ENCODE measurements at regions not wholly inside any gene's neighbourhood (a gene's known extent, or its start where the extent isn't known, plus 50 kb on each side); places are given as distances from the start of the nearest gene placed in this dataset.
"Not testable (repeated sequence)": the region's sequence is repeated elsewhere in the genome, so short reads cannot be mapped to it uniquely, and the experiment has no call there.

- DNase-seq (ENCODE audit: low read depth in 2 of 2): no peak
These were observed 74.7 kb downstream of the BUD13 start for GRCh38 chr11:116698080-116698479.

- DNase-seq (ENCODE audit: low read depth in 2 of 2): no peak
These were observed 75.1 kb downstream of the BUD13 start for GRCh38 chr11:116697639-116698038.

GRCh38 chr11:116697011-116697410 is 75.8 kb downstream of the BUD13 start:
- no peak for DNase-seq (ENCODE audit: low read depth in 2 of 2)

DNA sequence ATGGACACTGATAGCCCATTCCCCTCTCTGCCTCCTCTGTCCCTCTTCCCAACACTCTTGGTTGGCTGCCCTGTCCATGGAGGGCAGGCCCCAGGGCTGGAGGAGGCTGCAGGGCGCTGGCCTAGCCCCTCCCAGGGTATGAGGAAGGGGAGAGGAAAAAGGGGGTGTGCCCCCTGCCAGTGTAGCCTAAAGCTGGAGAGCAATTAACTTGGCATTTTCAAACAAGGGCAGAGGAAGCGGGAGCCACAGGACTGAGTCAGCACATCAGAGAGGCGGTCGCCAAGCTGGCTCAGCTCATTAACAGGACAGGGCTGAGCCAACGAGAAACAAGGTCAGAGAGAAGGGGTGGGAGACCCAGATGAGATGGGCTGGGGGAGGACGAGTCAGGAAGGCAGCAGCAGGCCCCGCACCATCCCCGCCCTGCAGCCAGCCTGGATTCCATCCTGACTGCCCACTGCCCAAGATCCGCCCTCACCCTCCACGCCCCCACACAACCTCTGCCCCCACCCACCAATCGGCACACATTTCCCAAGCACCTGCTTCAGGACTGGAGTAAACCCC is 76.3 kb downstream of the BUD13 start:
- DNase-seq (ENCODE audit: low read depth in 2 of 2): no peak

DNA sequence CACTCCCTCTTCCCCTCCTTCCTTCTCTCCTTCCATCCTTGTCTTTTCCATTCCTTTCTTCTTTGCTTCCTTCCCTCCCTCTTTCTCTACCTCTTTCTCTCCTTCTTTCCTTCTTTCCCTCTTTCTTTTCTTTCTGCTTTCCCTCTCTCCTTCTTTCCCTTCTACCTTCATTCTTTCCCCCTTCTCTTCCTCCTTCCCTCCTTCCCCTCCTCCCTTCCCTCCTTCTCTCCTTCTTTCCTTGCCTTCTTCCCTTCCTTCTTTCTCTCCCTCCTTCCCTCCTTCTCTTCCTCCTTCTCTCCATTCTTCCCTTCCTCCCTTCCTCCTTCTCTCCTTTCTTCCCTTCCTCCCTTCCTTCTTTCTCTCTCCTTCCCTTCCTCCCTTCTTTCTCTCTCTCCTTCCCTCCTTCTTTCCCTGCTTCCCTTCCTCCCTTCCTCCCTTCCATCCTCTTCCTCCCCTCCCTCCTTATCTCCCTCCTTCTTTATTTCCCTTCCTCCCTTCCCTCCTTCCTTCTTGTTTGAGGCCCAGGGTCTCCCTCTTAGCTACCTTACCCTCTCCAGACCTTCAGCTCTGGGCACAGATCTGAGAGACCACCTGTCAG is 77.0 kb downstream of the BUD13 start:
- DNase-seq (ENCODE audit: low read depth in 2 of 2): no peak

- no peak for DNase-seq (ENCODE audit: low read depth in 2 of 2)
These were observed 77.8 kb downstream of the BUD13 start for GRCh38 chr11:116694815-116695590.

- DNase-seq (ENCODE audit: low read depth in 2 of 2): no peak
These were observed 78.5 kb downstream of the BUD13 start for GRCh38 chr11:116694349-116694725.

GRCh38 chr11:116693593-116694348 is 79.0 kb downstream of the BUD13 start:
- no peak for DNase-seq (ENCODE audit: low read depth in 2 of 2)

GRCh38 chr11:116693102-116693570 is 79.7 kb downstream of the BUD13 start:
- no peak for DNase-seq (ENCODE audit: low read depth in 2 of 2)

DNA sequence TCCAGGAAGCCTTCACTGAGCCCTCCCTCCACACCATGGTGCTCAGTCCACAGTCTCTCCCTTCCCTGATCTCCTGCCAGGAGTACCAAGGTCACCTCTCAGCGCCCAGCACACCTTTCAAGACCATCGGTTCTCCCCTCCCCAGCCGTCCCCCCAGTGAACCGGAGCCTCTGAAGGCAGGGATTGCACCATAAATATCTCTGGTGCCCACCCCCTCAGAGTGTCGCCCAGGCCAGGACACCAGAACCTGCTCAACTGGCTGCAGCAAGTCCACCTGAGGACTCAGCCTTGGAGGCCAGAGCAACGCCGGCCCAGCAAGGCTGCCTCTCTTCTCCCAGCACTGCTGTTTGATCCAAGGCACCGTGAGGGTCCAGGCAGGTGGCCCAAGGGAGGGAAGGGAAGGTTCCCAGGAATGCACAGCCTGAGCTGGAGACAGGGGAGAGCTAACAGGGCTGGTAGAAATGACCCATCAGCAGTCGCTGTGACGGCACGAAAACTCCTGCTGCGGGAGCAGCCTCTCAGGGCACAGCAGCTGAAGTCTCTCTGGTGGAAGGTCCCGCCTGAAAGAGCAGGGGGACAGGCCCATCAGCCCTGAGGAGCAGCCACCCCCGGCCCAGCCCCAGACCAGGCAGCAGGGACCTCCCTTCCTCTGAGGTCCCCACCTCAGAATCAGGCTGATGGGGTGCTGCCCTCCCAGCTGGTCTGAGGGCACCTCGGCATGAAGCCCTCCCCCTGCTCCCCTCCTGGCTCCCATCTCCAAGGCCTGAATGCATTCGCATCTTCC is 80.3 kb downstream of the BUD13 start:
- no peak for DNase-seq (ENCODE audit: low read depth in 2 of 2)

DNA sequence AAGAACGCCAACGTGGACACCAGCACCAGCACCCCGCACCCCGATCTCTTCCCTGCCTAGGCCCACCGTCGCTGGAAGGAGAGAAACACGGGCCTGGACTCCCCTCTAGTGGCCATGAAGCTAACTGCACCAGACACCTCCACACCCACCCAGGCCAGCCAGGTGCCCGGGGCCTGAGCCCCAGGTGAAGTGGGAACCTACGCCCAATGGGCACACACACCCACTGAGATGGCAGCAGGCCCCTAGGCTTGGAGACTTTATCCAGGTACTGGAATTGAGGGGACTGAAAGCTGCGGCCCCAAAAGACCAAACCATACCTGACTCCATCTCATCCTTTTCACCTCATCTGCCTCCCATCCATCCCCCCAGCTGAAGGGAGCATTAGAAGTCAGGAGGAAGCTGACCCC is 81.0 kb downstream of the BUD13 start:
- DNase-seq (ENCODE audit: low read depth in 2 of 2): peak; percentile 42 to 49

- no peak for DNase-seq (ENCODE audit: low read depth in 2 of 2)
These were observed 82.2 kb downstream of the BUD13 start for GRCh38 chr11:116690611-116691010.

DNA sequence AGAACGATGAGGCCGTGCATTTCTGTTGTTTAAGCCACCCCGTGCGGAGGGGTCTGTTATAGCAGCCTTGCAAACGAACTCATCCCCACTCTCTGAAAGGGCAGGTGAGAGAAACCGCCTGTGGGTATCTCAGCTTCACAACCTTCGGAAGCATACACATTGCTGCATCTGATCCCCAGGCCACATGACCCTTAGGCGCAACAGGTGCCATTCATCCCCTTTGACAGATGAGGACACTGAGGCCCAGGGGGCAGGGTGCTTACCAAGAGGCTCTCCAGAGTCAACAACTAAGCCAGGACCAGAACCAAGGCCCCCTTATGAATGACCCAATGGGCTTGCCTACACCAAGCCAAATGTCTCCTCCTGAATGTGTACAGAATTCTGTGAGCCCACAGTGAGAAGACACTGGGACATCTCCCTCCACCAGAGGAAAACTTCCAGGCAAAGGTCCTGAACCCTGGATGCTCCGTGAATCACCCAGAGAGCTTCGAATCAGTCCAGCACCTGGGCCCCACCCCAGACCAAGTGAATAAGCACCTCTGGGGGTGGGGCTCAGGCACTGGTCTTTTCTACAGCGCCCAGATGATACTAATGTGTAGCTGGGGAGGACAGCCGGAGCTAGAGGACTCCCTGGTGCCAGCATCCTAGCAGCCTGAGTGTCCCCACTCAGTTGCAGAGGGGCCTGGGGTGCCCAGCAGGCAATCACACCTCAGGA is 83.2 kb downstream of the BUD13 start:
- no peak for DNase-seq (ENCODE audit: low read depth in 2 of 2)

DNA sequence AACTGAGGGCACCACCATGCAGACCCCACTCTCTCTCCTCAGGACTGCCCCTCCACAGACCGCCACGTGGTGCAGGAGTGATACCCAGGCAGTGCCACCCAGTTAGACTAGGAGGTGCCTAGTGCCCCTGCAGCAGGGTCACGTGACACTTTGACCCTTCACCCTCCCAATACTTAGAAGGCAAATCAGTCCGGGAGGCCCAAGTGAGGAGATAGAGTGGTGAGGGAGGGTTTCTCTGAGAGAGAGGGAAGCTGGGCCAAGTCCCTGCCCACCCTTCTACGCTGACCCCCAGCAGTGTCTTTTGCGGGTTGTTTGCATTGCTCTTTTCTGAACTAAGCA is 84.6 kb downstream of the BUD13 start:
- no peak for DNase-seq (ENCODE audit: low read depth in 2 of 2)

DNA sequence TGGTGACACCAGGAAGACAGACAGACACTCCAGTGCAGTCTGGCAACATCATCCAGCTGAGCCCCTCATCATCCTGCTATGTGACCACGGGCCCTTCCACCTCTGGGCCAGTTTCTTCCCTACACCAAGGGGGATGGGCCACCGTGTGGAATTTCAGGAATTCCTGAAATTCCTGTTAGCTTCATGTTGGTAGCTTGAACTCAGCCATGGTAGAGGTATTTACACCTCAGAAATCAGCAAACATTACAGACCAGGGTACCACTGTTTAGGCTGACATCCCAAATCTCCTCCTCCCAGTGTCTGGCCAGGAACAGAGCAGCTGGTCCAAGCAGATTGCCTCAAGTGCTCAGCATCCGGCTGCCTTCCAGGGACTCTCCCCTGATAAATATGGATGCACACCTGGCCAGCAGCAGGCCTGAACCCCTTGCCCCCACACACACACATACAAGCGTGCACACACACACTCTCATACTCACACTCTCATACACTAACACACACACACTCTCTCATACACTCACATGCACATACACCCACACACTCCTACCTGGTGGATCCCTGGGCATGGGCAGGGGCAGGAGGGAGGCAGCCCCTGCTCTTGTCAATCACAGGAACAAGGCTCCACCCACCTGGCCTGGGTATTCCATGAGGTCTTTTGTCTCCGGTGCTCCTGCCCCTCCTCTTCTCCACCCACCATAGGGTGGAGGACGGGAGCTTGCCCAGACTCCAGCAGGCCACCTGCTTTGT is 85.2 kb downstream of the BUD13 start:
- DNase-seq (ENCODE audit: low read depth in 2 of 2): no peak

DNA sequence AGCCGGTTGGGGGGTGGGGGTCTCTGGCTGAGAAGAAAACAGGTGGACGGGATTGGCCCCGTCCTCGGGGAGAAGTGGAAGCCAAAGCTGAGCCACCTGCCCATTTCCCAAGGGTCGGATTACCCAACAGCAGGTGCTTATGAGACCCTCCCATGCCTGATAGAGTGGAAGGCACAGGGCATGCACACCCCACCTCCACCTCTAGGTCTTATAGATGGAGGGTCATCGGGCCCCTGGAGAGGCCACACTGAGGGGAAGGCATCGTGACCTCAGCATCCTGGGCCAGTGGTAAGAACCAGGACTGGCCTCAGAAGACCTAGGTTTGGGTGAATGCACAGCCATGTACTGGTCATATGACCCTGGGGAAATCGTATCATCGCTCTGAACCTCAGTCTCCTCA is 85.9 kb downstream of the BUD13 start:
- DNase-seq (ENCODE audit: low read depth in 2 of 2): no peak

DNA sequence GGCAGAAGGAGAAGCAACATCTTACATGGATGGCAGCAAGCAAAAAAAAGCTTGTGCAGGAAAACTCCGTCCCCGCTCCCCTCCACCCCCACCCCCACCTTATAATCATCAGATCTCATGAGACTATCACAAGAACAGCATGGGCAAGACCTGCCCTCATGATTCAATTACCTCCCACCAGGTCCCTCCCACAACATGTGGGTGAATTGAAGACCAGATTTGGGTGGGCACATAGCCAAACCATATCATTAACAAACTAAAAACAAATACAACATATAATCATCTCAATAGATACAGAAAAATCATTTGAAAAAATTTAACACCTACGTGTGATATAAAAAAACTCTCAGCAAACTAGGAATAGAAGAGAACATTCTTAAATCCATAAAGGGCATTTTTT is 88.8 kb downstream of the BUD13 start:
- DNase-seq (ENCODE audit: low read depth in 2 of 2): no peak

- DNase-seq (ENCODE audit: low read depth in 2 of 2): no peak
These were observed 92.2 kb downstream of the BUD13 start for GRCh38 chr11:116680349-116681125.

GRCh38 chr11:116678887-116679286 is 93.9 kb downstream of the BUD13 start:
- no peak for DNase-seq (ENCODE audit: low read depth in 2 of 2)

- not testable (repeated sequence) for DNase-seq (ENCODE audit: low read depth in 2 of 2)
These were observed 105.5 kb downstream of the BUD13 start for GRCh38 chr11:116667318-116667717.
